ENCODE measurements at regions not wholly inside any gene's neighbourhood (a gene's known extent, or its start where the extent isn't known, plus 50 kb on each side); places are given as distances from the start of the nearest gene placed in this dataset.

- no peaks in the 10 kb centered on the region for H4K20me1 ChIP-seq (ENCODE audit: low read depth)
- no peaks in the 10 kb centered on the region for H3F3A ChIP-seq (ENCODE audit: low read depth)
- no peak for DNase-seq (ENCODE audit: low spot score)
- H3K4me1 ChIP-seq = no peaks in the 10 kb centered on the region
- TF ChIP-seq EZH2phosphoT487 (IDR thresholded peaks at IDR 0.05) = no peak
- TF ChIP-seq EZH2 (IDR thresholded peaks at IDR 0.05) = no peak
- no peak for TF ChIP-seq CTCF (IDR thresholded peaks at IDR 0.05)
- H2AFZ ChIP-seq (replicated peaks) = no peak overlapping the region
- H3K27me3 ChIP-seq = no peaks in the 10 kb centered on the region
- H3K36me3 ChIP-seq = no peaks in the 10 kb centered on the region
- no peak overlapping the region for H3K4me3 ChIP-seq
- H3K9ac ChIP-seq = no peak overlapping the region
- no peak overlapping the region for H3K4me2 ChIP-seq
- no peak overlapping the region for H3K4me3 Mint-ChIP-seq
- no peak overlapping the region for H3K27ac Mint-ChIP-seq
- no peaks in the 10 kb centered on the region for H3K9me3 ChIP-seq (ENCODE audit: low read depth)
- no peaks in the 10 kb centered on the region for H3K9me3 Mint-ChIP-seq
- H3K36me3 Mint-ChIP-seq = no peaks in the 10 kb centered on the region
- peaks cover 3% of the 10 kb centered on the region for H3K27me3 Mint-ChIP-seq (ENCODE audit: insufficient read depth, low read depth)
- no peaks in the 10 kb centered on the region for H3K79me2 ChIP-seq (ENCODE audit: low read depth)
- no peak overlapping the region for H3K27ac ChIP-seq
- peaks cover 3% of the 10 kb centered on the region for H3K4me1 Mint-ChIP-seq
These were observed 302.4 kb downstream of the PTEN start for GRCh38 chr10:88165849-88166271.

DNA sequence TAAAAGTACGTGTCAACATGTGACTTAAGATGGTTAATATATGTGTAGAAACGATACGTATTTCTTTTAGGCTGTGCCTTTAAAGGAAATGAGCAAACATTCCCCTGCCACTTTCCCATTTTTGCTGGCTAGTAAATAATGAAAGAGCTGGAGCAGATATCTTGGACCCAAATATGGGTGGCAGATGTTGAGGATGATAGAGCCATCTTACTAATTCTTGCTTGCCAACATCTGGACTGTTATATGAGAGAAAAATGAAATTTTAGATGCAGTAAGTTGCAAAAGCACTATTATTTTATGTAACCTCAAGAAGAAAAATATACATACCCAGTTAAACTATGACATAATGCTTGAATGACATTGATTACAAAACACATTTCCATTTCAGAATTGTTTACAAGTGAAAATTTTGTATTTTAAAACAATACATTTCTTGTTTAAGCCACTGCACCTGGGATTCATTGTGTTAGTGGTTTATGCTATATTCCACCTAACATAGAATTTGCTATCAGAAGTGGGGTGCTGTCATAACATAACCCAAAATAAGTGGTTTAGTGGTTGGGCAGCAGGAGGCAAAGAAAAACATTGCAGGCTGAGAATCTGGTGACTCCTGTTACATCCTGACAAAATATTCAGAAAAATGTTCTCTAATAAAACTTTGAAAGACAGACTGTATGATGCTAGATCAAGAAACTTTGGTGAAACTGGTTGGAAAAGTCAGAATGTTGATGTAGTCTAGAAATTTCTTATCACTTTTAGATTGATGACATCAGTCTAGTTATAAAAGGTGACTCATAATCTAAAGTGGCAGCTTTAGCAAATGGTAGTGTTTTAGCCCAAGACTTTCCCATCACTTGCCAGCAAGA, 305.0 kb downstream of the PTEN start:
- Histone ChIP-seq H4K20me1 (ENCODE audit: low read depth) (no peaks in the 10 kb centered on the region), H2AFZ (replicated peaks) (no peak overlapping the region), H3K4me3 (no peak overlapping the region), H3K9me3 (ENCODE audit: low read depth) (no peaks in the 10 kb centered on the region), H3K27ac (no peak overlapping the region), H3K79me2 (ENCODE audit: low read depth) (no peaks in the 10 kb centered on the region), H3K4me2 (no peak overlapping the region), H3K36me3 (no peaks in the 10 kb centered on the region), H3K9ac (no peak overlapping the region), H3K4me1 (no peaks in the 10 kb centered on the region), H3F3A (ENCODE audit: low read depth) (no peaks in the 10 kb centered on the region), H3K27me3 (no peaks in the 10 kb centered on the region)
- Mint-ChIP-seq H3K9me3 (no peaks in the 10 kb centered on the region), H3K4me1 (peaks cover 3% of the 10 kb centered on the region), H3K27ac (no peak overlapping the region), H3K4me3 (no peak overlapping the region), H3K36me3 (no peaks in the 10 kb centered on the region), H3K27me3 (ENCODE audit: insufficient read depth, low read depth) (peaks cover 3% of the 10 kb centered on the region)
- no peak for TF ChIP-seq EZH2 (IDR thresholded peaks at IDR 0.05)
- TF ChIP-seq CTCF (IDR thresholded peaks at IDR 0.05) = no peak
- TF ChIP-seq EZH2phosphoT487 (IDR thresholded peaks at IDR 0.05) = no peak
- no peak for DNase-seq (ENCODE audit: low spot score)

GRCh38 chr10:88169037-88169319, 305.6 kb downstream of the PTEN start:
- DNase-seq (ENCODE audit: low spot score) = no peak
- H3K27ac Mint-ChIP-seq = no peak overlapping the region
- H3K36me3 Mint-ChIP-seq = no peaks in the 10 kb centered on the region
- no peaks in the 10 kb centered on the region for H3K4me1 ChIP-seq
- H3K27me3 Mint-ChIP-seq (ENCODE audit: insufficient read depth, low read depth) = peaks cover 3% of the 10 kb centered on the region
- H3K27me3 ChIP-seq = no peaks in the 10 kb centered on the region
- H3K4me3 Mint-ChIP-seq = no peak overlapping the region
- no peaks in the 10 kb centered on the region for H3K36me3 ChIP-seq
- H3K4me3 ChIP-seq = no peak overlapping the region
- no peak overlapping the region for H3K4me2 ChIP-seq
- H3K9me3 ChIP-seq (ENCODE audit: low read depth) = no peaks in the 10 kb centered on the region
- TF ChIP-seq EZH2 (IDR thresholded peaks at IDR 0.05) (no peak), EZH2phosphoT487 (IDR thresholded peaks at IDR 0.05) (no peak), CTCF (IDR thresholded peaks at IDR 0.05) (no peak)
- no peak overlapping the region for H3K9ac ChIP-seq
- H3K4me1 Mint-ChIP-seq = peaks cover 3% of the 10 kb centered on the region
- no peaks in the 10 kb centered on the region for H4K20me1 ChIP-seq (ENCODE audit: low read depth)
- H3K9me3 Mint-ChIP-seq = no peaks in the 10 kb centered on the region
- H2AFZ ChIP-seq (replicated peaks) = no peak overlapping the region
- H3K79me2 ChIP-seq (ENCODE audit: low read depth) = no peaks in the 10 kb centered on the region
- H3K27ac ChIP-seq = no peak overlapping the region
- no peaks in the 10 kb centered on the region for H3F3A ChIP-seq (ENCODE audit: low read depth)

All from neural progenitor cell (in vitro differentiated cells).